ENCODE measurements at regions not wholly inside any gene's neighbourhood (a gene's known extent, or its start where the extent isn't known, plus 50 kb on each side); places are given as distances from the start of the nearest gene placed in this dataset.

DNA sequence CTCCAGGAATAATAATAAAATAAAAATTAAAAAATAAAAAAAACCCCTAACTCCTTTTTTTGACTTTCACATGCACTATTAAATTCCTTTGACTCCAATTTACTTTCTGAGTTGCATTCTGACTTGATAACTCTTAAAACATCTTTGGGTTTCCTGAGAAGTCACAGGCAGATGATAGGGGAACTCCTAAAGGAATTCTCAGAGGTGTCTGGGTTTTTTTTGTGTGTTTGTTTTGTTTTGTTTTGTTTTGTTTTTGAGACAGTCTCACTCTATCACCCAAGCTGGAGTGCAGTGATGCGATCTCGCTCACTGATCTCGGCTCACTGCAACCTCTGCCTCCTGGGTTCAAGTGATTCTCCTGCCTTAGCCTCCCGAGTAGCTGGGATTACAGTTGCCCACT lies 52.7 kb upstream of the APBB1IP start:
- Histone ChIP-seq H2AFZ (ENCODE audit: insufficient read depth, low read depth, low read length, poor library complexity, severe bottlenecking) (no peak overlapping the region), H3K9me3 (ENCODE audit: control extremely low read depth in 1 of 3, control insufficient read depth in 2 of 3, insufficient read depth in 1 of 3, low read length in 2 of 3) (peaks cover 0 to 5% (median 2%) of the 10 kb centered on the region in 3 donors), H3K4me3 (ENCODE audit: control extremely low read depth in 1 of 5, extremely low read depth in 1 of 5, insufficient read depth in 1 of 5, low read depth in 2 of 5, low read length in 4 of 5) (no peak overlapping the region), H3K4me1 (ENCODE audit: control insufficient read depth in 2 of 2, insufficient read depth in 2 of 2, low read length in 2 of 2) (no peaks in the 10 kb centered on the region), H3K27ac (ENCODE audit: low read length in 2 of 2) (no peak overlapping the region), H3K79me2 (ENCODE audit: control insufficient read depth, insufficient read depth, low read length) (no peaks in the 10 kb centered on the region), H4K20me1 (ENCODE audit: control insufficient read depth, insufficient read depth, low read length, poor library complexity, severe bottlenecking) (no peaks in the 10 kb centered on the region), H3K4me2 (replicated peaks; ENCODE audit: low read depth, low read length, poor library complexity, severe bottlenecking) (no peak overlapping the region), H3K36me3 (replicated peaks in 1 of 2; ENCODE audit: control extremely low read depth in 1 of 2, control insufficient read depth in 1 of 2, extremely low read depth in 1 of 2, insufficient read depth in 2 of 2, low read length in 1 of 2) (no peaks in the 10 kb centered on the region), H3K9ac (ENCODE audit: low read length) (no peak overlapping the region), H3K27me3 (replicated peaks in 1 of 4; ENCODE audit: control extremely low read depth in 1 of 4, control insufficient read depth in 3 of 4, insufficient read depth in 4 of 4, low read length in 3 of 4) (no peaks in the 10 kb centered on the region)
- POLR2A ChIA-PET = no interaction called here
- Mint-ChIP-seq H3K9me3 (ENCODE audit: insufficient read depth) (peaks cover 3% of the 10 kb centered on the region), H3K4me3 (no peak overlapping the region), H3K27me3 (peaks cover 3% of the 10 kb centered on the region), H3K4me1 (peaks cover 2% of the 10 kb centered on the region), H3K27ac (no peak overlapping the region)
- intact Hi-C loops (cut with micrococcal nuclease) = no loop called here
- WGBS (ENCODE audit: insufficient coverage) = 93% methylated on average over 4 of the region's 4 CpGs
- CTCF ChIA-PET = no interaction called here
- TF ChIP-seq, protein P1, sequence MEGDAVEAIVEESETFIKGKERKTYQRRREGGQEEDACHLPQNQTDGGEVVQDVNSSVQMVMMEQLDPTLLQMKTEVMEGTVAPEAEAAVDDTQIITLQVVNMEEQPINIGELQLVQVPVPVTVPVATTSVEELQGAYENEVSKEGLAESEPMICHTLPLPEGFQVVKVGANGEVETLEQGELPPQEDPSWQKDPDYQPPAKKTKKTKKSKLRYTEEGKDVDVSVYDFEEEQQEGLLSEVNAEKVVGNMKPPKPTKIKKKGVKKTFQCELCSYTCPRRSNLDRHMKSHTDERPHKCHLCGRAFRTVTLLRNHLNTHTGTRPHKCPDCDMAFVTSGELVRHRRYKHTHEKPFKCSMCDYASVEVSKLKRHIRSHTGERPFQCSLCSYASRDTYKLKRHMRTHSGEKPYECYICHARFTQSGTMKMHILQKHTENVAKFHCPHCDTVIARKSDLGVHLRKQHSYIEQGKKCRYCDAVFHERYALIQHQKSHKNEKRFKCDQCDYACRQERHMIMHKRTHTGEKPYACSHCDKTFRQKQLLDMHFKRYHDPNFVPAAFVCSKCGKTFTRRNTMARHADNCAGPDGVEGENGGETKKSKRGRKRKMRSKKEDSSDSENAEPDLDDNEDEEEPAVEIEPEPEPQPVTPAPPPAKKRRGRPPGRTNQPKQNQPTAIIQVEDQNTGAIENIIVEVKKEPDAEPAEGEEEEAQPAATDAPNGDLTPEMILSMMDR (IDR thresholded peaks at IDR 0.05) = no peak
- no peak for TF ChIP-seq EZH2 (IDR thresholded peaks at IDR 0.05; ENCODE audit: borderline replicate concordance, insufficient read depth, low read depth, low read length, poor library complexity, severe bottlenecking)
- ATAC-seq (ENCODE audit: low read depth) (no peak), DNase-seq (no peak)

DNA sequence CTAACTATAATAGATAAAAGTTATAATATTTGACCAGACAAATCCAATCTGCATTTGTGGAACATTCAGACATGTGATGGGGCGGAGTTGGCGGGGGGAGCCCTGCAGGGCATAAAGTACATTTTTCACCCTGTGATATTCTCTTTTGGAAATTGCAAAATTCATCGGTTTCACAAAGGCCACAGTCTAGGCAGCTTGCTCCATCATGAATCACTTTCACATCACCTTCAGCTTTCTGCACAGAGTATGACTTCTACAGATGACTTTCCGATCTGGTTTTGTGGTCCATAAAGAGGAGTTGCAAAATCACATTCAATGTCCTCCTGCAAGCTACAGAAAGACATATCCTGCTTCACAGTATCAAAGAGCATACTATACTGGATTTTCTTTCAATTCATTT lies 51.4 kb upstream of the APBB1IP start:
- ATAC-seq (ENCODE audit: low read depth) = no peak
- POLR2A ChIA-PET = no interaction called here
- no peaks in the 10 kb centered on the region for H3K36me3 ChIP-seq (replicated peaks in 1 of 2; ENCODE audit: control extremely low read depth in 1 of 2, control insufficient read depth in 1 of 2, extremely low read depth in 1 of 2, insufficient read depth in 2 of 2, low read length in 1 of 2)

More for the DNA sequence above, 51.4 kb upstream of the APBB1IP start:
- Histone ChIP-seq H3K4me3 (ENCODE audit: control extremely low read depth in 1 of 5, extremely low read depth in 1 of 5, insufficient read depth in 1 of 5, low read depth in 2 of 5, low read length in 4 of 5) (no peak overlapping the region), H3K9me3 (ENCODE audit: control extremely low read depth in 1 of 3, control insufficient read depth in 2 of 3, insufficient read depth in 1 of 3, low read length in 2 of 3) (peaks cover 0 to 8% (median 2%) of the 10 kb centered on the region in 3 donors), H3K27ac (ENCODE audit: low read length in 2 of 2) (no peak overlapping the region), H3K79me2 (ENCODE audit: control insufficient read depth, insufficient read depth, low read length) (no peaks in the 10 kb centered on the region), H3K4me2 (replicated peaks; ENCODE audit: low read depth, low read length, poor library complexity, severe bottlenecking) (no peak overlapping the region), H2AFZ (ENCODE audit: insufficient read depth, low read depth, low read length, poor library complexity, severe bottlenecking) (no peak overlapping the region), H3K27me3 (replicated peaks in 1 of 4; ENCODE audit: control extremely low read depth in 1 of 4, control insufficient read depth in 3 of 4, insufficient read depth in 4 of 4, low read length in 3 of 4) (peaks cover 0 to 6% (median 0%) of the 10 kb centered on the region in 4 experiments), H3K4me1 (ENCODE audit: control insufficient read depth in 2 of 2, insufficient read depth in 2 of 2, low read length in 2 of 2) (peaks cover 4 to 5% of the 10 kb centered on the region in 2 donors), H4K20me1 (ENCODE audit: control insufficient read depth, insufficient read depth, low read length, poor library complexity, severe bottlenecking) (no peaks in the 10 kb centered on the region), H3K9ac (ENCODE audit: low read length) (no peak overlapping the region)
- TF ChIP-seq EZH2 (IDR thresholded peaks at IDR 0.05; ENCODE audit: borderline replicate concordance, insufficient read depth, low read depth, low read length, poor library complexity, severe bottlenecking) = no peak
- TF ChIP-seq, protein P1 (IDR thresholded peaks at IDR 0.05) = no peak
- no peak for DNase-seq
- H3K27me3 Mint-ChIP-seq = peaks cover 10% of the 10 kb centered on the region
- H3K4me1 Mint-ChIP-seq = peaks cover 7% of the 10 kb centered on the region
- 93% methylated on average over 3 of the region's 4 CpGs for WGBS (ENCODE audit: insufficient coverage)
- no peak overlapping the region for H3K4me3 Mint-ChIP-seq
- CTCF ChIA-PET = interaction anchor here (0.6 kb wide), 1 partner anchor 459 kb away, joined by 3 read pairs; no protein-coding TSS in a partner anchor
- intact Hi-C loops (cut with micrococcal nuclease) = no loop called here
- H3K27ac Mint-ChIP-seq = no peak overlapping the region
- peaks cover 3% of the 10 kb centered on the region for H3K9me3 Mint-ChIP-seq (ENCODE audit: insufficient read depth)
